ENCODE measurements at regions not wholly inside any gene's neighbourhood (a gene's known extent, or its start where the extent isn't known, plus 50 kb on each side); places are given as distances from the start of the nearest gene placed in this dataset.

DNA sequence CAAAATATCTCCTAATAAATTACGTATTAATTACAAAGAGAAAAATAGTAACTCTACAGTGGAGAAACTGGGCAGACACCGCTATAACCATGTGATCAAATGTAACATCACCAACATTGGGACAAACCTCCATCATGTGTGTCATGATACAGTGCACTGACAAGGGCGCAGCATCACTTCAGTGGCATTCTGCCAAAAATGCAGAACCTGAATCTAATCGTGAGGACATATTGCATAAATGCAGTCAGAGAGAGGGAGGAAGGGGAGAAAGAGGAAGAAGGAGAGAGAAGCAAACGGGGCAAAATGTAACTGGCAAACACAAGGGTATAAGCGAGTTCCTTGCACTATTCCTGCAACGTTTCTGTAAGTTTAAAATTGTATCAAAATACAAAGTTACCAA lies 74.2 kb upstream of the MARCHF10 start:
- no peak for DNase-seq (ENCODE audit: low spot score)

DNA sequence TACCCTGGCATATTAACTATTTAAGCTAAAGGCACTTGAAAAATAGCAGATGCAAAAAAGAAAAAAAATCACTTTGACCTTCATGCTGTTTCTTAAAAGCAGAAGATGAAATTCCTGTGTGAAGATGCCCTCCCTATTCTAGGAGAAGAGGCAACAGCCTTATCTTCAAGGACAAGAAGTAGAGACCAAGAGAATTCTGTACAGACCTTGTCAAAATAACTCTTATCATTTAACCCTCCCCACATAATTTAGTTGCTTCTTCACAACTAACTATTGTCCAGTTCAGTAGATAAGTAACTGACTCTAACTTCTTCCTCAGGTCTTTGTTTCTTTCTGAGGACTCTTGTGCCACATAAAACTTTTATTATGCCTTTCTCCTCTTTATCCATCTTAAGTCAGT lies 72.0 kb upstream of the MARCHF10 start:
- DNase-seq (ENCODE audit: low spot score) = no peak

DNA sequence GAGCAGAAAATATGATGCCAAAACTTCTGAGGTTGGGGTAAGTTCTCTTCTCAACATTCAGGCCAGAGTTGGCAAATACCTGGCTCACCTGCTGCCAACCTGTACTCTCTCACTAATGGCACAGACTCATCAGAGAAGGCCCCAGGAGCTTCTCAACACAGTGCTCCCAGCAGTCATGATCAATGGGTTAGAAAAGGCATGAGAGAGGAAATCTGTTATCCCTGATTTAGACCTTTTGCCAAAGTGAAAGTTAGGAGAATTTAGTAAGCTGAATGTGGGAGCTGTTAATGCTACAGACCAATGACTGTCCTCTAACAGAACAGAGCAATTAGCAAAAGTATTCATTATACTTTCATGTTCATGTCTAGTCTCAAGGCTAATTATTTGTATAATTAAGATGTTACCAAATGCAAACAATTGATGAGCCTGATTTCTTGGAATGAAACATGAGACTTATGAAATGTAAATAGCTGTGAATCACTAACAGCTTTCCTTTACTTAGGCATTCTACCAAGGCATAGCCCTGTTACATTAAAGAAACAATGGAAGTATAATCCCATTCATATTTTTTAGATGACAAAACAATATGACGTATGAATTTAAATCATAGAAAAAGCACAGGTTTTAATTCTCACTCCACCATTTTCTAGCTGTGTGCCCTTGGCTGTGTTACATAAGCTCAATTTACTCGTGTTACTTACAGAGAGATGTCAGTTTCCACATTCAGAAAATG lies 68.7 kb upstream of the MARCHF10 start:
- DNase-seq (ENCODE audit: low spot score) = no peak

DNA sequence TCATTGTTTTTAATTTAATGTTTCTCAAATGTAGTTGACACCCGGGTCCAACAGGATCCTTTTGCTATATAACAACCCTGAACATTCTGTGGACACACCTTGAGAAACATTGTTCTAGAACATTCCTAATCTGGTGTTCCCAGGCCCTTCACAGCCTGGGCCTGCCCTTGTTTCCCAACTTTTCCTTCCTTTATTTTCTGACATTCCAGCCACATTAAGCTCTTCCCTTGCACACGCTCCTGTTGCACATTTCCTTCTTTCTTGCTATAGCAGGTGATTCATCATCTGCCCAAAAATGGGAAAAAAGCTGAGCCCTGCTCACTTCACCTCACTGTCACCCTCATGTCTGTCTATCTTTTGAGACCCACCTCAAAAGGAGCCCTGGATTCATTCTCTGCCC lies 67.9 kb upstream of the MARCHF10 start:
- DNase-seq (ENCODE audit: low spot score) = no peak

DNA sequence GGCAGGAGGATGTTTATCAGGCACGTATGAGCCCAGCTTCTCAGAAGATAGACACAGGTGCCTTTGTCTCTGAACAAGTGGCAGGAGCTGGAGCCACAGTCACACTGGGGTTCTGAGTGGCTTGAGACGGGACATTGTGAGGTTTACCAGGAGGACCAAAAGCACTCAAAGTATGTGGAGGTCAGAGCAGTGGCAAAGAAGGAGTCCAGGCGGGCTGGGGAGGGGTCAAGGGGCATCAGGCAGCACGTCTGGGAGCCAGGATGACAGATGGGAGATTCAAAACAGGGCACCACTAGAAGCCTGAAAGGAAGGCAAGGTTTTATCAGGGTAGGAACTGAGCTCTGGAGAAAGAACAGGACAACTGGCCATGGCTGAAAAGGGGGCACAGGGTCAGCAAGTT lies 67.2 kb upstream of the MARCHF10 start:
- no peak for DNase-seq (ENCODE audit: low spot score)

DNA sequence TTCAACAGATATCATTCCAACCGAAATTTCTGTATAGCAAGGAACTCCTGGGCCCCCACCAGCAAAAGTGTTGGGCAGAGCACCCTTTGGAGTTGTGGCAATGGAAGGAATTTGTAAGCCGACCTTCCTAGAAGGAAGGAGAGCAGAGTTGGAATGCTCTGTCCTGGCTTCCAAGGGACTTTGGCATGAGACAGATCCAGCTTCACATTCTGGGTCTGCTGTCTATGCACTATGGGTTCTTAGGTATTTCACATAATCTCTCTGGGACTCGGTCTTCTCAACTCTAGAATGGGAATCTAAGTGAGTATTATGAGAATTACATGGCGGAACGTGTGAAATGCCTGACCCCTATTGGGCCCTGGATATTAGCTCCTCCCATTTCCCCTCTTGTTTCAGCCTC lies 63.2 kb upstream of the MARCHF10 start:
- DNase-seq (ENCODE audit: low spot score) = no peak

DNA sequence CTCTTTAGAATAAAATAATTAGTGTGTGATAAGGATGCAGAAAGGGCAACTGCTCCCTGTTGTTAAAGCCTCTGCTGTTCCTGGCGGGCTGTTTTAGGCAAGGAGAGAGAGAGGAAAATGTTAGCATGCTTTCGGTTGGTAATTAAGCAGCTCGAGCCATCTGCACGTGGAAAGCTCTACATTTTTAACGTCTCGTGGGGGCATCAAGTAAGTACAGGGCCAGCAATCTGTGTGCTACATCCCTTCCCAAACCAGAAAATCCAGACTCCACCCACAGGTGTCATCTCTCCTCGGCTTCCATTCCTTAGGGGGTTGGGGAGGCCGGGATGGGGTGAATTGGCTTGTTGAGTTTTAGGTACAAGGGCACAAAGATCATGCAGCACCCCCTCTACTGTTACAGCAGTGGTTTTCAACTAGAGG lies 62.4 kb upstream of the MARCHF10 start:
- no peak for DNase-seq (ENCODE audit: low spot score)

DNA sequence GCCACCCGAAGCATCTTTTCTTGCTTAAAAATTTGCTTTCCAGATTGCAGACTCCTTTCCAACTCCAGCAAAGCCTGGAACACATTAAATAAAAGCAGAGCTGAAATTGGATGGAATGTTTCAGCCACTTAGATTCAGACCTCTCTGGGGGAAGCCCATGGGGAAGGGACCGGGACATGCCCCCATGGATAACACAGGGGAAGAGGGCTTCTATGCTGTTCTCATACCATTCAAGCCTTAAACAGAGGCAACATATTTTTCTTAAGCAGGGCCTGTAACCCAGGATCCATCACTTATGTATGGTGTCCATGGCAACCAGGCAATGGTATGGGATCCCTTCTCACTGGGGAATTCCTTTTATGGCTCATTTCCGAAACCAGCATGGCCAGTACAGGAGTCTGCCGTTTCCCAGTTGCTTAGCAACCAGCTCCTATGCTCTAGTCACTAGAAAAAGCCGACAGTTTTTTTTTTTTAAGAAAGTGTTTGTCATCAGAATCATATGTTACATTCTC lies 62.0 kb upstream of the MARCHF10 start:
- DNase-seq (ENCODE audit: low spot score) = peak; percentile 13

DNA sequence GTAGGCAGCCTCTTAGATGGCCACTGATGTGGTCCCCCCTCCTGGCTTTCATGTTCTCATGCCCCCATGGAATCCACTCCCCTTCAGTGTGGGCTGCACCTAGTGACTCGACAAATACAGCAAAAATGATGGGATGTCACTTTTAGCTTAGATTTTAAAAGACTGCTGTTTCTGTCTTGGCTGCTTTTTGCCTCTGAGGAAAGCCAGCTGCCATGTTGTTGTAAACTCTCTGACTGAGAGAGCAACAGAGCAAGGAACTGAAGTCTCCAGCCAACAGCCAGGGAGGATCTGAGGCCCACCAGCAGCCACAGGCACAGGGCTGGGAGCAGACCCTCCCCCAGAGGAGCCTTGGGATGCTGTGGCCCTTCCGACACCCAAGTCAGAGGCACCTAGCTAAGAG lies 60.6 kb upstream of the MARCHF10 start:
- no peak for DNase-seq (ENCODE audit: low spot score)

DNA sequence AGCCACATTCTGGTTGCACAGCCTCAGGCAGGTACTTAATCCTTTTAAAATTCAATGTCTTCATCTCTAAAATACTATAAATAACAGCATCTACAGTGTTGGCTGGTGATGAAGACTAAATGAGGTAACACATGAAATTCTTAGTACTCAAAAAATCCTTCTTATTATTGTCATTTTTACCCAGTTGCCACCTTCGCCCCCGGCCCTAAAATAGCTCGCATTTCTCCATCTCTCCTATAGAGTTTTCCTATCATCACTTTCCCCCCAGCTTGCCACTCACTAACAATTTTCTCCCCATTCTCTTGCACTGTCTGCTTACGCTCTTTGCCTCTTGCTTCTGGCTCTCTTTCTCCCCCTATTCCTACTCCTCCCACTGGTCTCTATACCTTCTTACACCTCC lies 59.9 kb upstream of the MARCHF10 start:
- DNase-seq (ENCODE audit: low spot score) = no peak

DNA sequence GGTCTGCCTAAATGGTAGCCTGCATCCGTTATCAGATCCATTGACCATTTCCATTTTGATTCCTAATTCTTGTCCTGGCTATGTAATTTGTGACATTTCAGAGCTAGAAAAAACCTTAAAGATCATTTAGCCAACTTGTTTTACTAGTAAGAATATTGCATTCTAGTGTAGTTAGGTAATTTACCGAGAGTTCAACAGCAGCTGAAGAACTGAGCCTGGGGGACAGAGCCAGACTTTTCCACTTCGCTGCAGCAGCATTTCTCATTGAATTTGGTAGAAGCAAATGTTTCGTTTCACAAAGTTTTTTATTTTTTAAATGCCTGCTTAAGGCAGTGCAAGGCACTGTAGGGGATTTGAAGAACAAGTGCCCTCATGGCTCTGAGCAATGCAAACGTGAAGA lies 59.2 kb upstream of the MARCHF10 start:
- DNase-seq (ENCODE audit: low spot score) = no peak

DNA sequence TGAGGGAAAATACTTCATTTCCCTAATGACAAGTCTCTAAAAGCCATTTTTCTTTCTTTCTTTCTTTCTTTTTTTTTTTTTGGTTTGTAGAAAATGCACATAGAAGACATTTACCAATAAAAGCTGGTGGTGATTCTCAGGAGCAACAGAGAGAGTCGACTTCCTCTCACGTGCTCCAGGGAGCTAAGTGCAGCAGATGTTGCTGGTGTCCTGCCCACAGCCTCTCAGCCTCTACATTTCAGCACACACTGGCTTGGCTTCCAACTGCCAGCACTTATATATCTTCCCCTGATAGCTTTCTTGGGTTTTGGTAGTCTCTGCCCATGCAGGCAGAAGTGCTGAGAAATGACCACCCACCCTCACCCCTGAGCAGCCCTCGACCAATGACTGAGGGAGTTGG lies 58.4 kb upstream of the MARCHF10 start:
- no peak for DNase-seq (ENCODE audit: low spot score)

DNA sequence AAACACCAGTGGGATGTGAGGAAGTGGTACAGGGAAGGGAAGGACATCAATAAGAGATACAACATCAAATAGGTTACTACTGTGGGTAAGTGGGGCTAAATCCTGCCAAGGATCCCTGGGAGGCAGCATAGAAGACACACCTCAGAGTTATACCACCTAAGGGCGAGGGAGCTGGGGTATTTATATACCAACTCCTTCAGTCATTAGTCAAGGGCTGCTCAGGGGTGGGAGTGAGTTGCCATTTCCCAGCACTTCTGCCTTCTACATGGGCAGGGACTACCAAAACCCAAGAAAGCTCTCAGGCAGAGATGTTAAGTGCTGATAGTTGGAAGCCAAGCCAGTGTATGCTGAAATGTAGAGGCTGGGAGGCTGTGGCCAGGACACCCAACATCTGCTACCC lies 57.5 kb upstream of the MARCHF10 start:
- no peak for DNase-seq (ENCODE audit: low spot score)

DNA sequence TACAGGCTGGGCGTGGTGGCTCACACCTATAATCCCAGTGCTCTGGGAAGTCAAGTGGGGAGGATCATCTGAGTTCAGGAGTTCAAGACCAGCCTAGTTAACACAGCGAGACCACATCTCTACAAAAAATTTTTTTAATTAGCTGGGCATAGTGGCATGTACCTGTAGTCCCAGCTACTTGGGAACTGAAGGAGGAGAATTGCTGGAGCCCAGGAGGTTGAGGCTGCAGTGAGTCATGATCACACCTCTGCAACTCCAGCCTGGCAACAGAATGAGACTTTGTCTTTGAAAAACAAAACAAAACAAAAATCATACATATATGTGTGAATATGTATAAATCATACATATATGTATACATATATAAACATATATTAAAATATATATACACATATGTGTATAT lies 54.1 kb upstream of the MARCHF10 start:
- no peak for DNase-seq (ENCODE audit: low spot score)

DNA sequence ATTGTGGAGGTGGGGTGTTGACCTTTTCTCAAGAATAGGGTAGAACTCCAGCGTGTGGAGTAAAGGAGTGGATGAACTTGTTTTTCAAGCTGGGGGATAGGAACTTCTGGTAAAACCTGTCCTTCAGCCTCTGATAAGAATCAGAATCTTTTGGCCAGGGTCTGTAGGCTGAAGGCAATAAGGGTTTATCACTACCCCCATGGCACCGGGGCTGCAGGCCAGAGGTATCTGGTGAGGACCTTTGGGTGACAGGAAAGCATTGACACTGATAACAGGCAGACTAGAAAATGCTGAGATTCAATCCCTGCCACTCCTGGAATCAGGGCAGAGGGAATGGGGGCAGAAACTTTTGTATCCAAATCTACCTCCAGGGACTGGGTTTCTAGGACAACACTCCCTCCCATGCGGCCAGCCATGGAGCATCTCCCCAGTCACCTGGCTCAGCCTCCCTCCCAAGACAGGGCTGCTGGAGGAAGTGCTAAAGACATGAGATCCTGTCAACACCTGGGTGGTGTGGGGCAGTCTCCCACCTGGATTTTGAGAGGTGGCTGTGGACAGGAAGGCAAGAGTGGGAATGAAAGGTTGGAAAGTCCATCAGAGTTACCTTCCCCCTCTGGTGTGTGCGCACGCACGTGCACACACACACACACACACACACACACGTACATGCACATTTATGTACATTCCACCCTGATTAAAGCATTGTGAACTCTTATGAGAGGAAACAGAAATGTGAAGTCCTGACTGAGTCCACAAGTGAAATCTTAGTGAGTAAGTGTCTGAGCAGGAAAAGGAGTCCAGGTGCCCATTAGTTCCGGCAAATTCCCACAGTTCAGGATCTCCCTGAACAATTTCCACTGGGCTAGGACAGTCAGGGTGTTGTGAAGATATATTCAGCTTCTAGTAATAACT lies 53.1 kb upstream of the MARCHF10 start:
- DNase-seq (ENCODE audit: low spot score) = no peak

DNA sequence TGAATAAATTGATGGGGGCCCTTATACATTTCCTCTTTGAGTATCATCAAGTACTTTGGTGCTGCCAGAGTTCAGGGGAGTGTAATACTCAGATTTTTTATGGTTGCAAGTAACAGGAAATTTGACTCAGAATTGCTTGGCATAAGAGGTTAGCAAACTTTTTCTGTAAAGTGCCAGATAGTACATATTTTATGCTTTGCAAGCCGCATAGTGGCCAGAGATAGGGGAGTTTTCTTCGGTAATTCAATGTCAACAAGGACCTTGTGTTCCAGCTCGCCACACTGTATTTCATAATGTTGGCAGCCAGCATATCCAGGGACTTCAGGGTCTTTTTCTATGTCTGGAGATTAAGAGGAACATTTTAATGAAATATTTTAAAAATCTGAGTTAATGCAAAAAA lies 51.0 kb upstream of the MARCHF10 start:
- DNase-seq (ENCODE audit: low spot score) = no peak
